RWPE2 (cell line): ENCODE measurements at regions not wholly inside any gene's neighbourhood (a gene's known extent, or its start where the extent isn't known, plus 50 kb on each side); places are given as distances from the start of the nearest gene placed in this dataset.

Experiments
- ATAC-seq: fragments of 200-7000 bp; cut with Tn5 transposase; 3 replicates; pipeline ENCODE4 v1.9.1; 2021; ENCODE audit warnings: low read depth
- DNase-seq: peaks from one replicate; pipeline ENCODE4 v3.0.0-alpha.2; 2020; ENCODE audit warnings: low spot score
- H3K27ac ChIP-seq: fragments of 450-650 bp; 2 replicates; pipeline ENCODE4 v1.5.1; 2017; ENCODE audit warnings: mild to moderate bottlenecking; ENCODE audit not compliant: poor library complexity, severe bottlenecking
- H3K27me3 ChIP-seq: fragments of 250-450 bp; sonication (Bioruptor Pico); 2 replicates; pipeline ENCODE4 v1.5.1; 2021; ENCODE audit warnings: mild to moderate bottlenecking, moderate library complexity; ENCODE audit not compliant: insufficient read depth, poor library complexity, severe bottlenecking
- H3K36me3 ChIP-seq: fragments of 250-450 bp; sonication (Bioruptor Pico); 2 replicates; pipeline ENCODE4 v1.5.1; 2020; ENCODE audit warnings: low read depth, mild to moderate bottlenecking, moderate library complexity
- H3K4me1 ChIP-seq: fragments of 250-450 bp; sonication (Bioruptor Pico); 2 replicates; pipeline ENCODE4 v1.5.1; 2021; ENCODE audit warnings: mild to moderate bottlenecking, moderate library complexity; ENCODE audit not compliant: insufficient read depth, poor library complexity, severe bottlenecking
- H3K4me3 ChIP-seq: fragments of 250-450 bp; sonication (Bioruptor Pico); 2 replicates; pipeline ENCODE4 v1.5.1; 2021; ENCODE audit warnings: mild to moderate bottlenecking, moderate library complexity; ENCODE audit not compliant: severe bottlenecking
- H3K9me3 ChIP-seq: fragments of 250-450 bp; sonication (Bioruptor Pico); 2 replicates; pipeline ENCODE4 v1.5.1; 2021; ENCODE audit warnings: mild to moderate bottlenecking, moderate library complexity; ENCODE audit not compliant: severe bottlenecking
- TF ChIP-seq, protein P1 (sequence below): fragments of 450-650 bp; IDR thresholded peaks from one replicate; pipeline ENCODE4 v1.5.1; 2017; ENCODE audit warnings: mild to moderate bottlenecking, moderate library complexity; ENCODE audit not compliant: poor library complexity, severe bottlenecking

DNA sequence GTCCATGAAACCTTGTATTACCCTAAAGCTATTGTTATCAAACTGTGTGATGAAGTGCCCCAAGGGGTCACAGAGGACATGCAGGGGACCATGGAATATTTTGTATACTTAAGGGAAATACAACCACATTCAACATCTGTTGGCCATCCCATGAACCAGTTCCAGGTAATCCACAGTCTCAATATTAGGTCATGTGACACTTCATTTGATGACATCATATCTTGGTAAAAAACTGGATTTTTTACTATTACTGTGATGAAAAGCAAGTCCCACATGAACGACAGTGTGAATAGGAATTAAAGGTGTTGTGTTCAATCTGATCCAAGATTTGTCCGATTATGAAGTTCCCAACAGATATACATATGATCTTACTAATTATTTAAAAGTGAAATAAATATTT, 355.2 kb downstream of the IRS2 start:
- DNase-seq: no peak
- Histone ChIP-seq H3K27me3 (no peaks in the 10 kb centered on the region), H3K27ac (no peak overlapping the region), H3K4me1 (peaks cover 8% of the 10 kb centered on the region), H3K36me3 (no peaks in the 10 kb centered on the region), H3K9me3 (peaks cover 4% of the 10 kb centered on the region), H3K4me3 (no peak overlapping the region)
- no peak for ATAC-seq
- TF ChIP-seq, protein P1, sequence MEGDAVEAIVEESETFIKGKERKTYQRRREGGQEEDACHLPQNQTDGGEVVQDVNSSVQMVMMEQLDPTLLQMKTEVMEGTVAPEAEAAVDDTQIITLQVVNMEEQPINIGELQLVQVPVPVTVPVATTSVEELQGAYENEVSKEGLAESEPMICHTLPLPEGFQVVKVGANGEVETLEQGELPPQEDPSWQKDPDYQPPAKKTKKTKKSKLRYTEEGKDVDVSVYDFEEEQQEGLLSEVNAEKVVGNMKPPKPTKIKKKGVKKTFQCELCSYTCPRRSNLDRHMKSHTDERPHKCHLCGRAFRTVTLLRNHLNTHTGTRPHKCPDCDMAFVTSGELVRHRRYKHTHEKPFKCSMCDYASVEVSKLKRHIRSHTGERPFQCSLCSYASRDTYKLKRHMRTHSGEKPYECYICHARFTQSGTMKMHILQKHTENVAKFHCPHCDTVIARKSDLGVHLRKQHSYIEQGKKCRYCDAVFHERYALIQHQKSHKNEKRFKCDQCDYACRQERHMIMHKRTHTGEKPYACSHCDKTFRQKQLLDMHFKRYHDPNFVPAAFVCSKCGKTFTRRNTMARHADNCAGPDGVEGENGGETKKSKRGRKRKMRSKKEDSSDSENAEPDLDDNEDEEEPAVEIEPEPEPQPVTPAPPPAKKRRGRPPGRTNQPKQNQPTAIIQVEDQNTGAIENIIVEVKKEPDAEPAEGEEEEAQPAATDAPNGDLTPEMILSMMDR: no peak

DNA sequence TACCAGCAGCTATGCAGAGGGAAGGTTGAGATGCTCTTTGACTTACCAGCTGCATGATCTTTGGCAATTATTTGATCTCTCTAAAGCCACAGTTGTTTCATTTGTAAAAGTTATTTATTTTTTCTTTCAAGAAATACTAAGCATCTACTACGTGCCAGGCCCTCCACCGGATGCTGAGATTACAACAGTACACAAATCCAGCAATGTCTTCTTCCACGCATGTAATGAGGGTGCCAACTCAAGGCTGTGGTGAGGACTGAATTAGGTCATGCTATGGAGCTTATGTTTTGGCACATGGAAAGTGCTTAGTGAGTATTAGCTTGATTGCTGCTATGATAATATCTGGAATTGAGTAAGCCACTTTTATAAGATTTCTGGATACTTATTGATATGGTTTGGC, 358.2 kb downstream of the IRS2 start:
- Histone ChIP-seq H3K36me3 (no peaks in the 10 kb centered on the region), H3K4me3 (no peak overlapping the region), H3K9me3 (peaks cover 4% of the 10 kb centered on the region), H3K27me3 (no peaks in the 10 kb centered on the region), H3K27ac (no peak overlapping the region), H3K4me1 (no peaks in the 10 kb centered on the region)
- DNase-seq: no peak
- TF ChIP-seq, protein P1: no peak
- no peak for ATAC-seq

DNA sequence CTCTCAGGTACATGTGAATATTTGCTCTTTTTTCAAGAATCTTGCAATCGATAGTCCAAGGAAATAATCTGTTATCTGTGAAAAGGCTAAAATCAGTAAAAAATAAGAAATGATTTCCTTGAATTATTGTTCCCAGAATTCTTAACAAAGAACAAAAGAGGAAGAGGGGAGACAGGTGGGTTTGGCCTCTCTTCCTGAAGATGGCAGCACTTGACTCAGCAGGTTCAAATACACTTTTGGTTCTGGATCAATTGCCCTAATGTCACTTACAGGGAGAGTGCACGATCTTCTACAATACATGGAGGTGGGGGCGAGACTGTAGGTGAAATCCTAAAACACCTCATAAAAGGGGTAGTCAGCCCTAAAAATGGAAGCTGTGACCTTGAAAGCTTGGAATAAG, 358.7 kb downstream of the IRS2 start:
- peaks cover 4% of the 10 kb centered on the region for H3K9me3 ChIP-seq
- DNase-seq (no peak), ATAC-seq (no peak)
- TF ChIP-seq, protein P1: no peak
- H3K4me3 ChIP-seq: no peak overlapping the region
- H3K36me3 ChIP-seq: no peaks in the 10 kb centered on the region
- no peak overlapping the region for H3K27ac ChIP-seq
- H3K27me3 ChIP-seq: no peaks in the 10 kb centered on the region
- no peaks in the 10 kb centered on the region for H3K4me1 ChIP-seq

DNA sequence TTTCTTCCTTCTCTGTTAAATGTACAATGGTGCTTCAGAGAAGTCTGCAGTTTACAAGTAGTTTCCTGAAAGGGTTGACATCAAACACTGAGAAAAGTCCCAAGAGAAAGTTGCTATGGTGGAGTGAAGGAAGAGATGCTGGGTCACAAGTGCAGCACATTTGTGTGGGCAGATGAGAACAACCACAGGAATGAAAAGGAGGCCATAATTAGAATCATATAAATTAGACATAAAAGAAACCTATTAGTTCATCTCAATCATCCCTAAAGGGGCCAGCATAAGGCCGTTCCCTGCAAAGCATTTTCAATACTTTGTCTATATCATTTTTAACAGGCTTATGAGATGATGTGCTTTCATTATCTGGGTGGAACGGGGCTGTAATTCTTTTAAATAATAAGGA, 359.2 kb downstream of the IRS2 start:
- H3K4me3 ChIP-seq: no peak overlapping the region
- TF ChIP-seq, protein P1: no peak
- no peak overlapping the region for H3K27ac ChIP-seq
- no peaks in the 10 kb centered on the region for H3K9me3 ChIP-seq
- H3K27me3 ChIP-seq: no peaks in the 10 kb centered on the region
- ATAC-seq: no peak
- DNase-seq: no peak
- H3K36me3 ChIP-seq: no peaks in the 10 kb centered on the region
- no peaks in the 10 kb centered on the region for H3K4me1 ChIP-seq

DNA sequence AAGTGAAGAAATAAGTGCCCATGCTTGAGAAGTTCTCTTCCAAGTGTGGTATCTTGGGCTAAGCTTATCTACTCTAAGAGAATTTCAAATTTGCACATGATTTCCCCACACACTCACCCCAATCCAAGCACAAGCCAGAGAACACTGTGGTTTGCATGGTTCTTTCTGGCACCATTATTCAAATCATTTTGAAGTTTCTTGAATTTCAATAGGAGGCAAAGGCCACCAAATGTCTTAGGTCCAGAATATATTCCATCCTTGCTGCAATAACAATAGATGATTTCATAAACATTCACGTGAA, 359.7 kb downstream of the IRS2 start:
- Histone ChIP-seq H3K36me3 (no peaks in the 10 kb centered on the region), H3K4me3 (no peak overlapping the region), H3K4me1 (no peaks in the 10 kb centered on the region), H3K9me3 (no peaks in the 10 kb centered on the region), H3K27ac (no peak overlapping the region), H3K27me3 (no peaks in the 10 kb centered on the region)
- no peak for DNase-seq
- no peak for ATAC-seq
- TF ChIP-seq, protein P1: no peak
